Heart left ventricle (tissue), 16 donors: ENCODE measurements at regions not wholly inside any gene's neighbourhood (a gene's known extent, or its start where the extent isn't known, plus 50 kb on each side); places are given as distances from the start of the nearest gene placed in this dataset.
A peak's percentile ranks its signal among the peaks of the same experiment; 100 is the strongest.

ENCODE experiments used
- ATAC-seq, 4 donors: fragments of 200-7000 bp; cut with Tn5 transposase; one replicate each; pipeline ENCODE4 v1.9.1; 2020 to 2022; ENCODE audit warnings: moderate library complexity in 4 of 4, mild to moderate bottlenecking in 3 of 4, moderate number of reproducible peaks in 1 of 4
- DNase-seq, 5 donors: peaks; one replicate each; pipeline ENCODE4 v3.0.0-alpha.2; 2020
- H3K27ac ChIP-seq, 12 donors: fragments of 200-600 bp; sonication (generic) in 4 of 12; one replicate each; pipeline versions ENCODE4 v1.5.0 to v1.8.0; 2016 to 2022; ENCODE audit warnings: mild to moderate bottlenecking in 2 of 12
- H3K27me3 ChIP-seq, 9 donors: fragments of 200-600 bp; sonication (generic) in 2 of 9; one replicate each; pipeline versions ENCODE4 v1.5.1 to v1.8.0; 2016 to 2022; ENCODE audit warnings: mild to moderate bottlenecking in 3 of 9
- H3K36me3 ChIP-seq, 9 donors: fragments of 200-600 bp; sonication (generic) in 2 of 9; one replicate each; pipeline versions ENCODE4 v1.5.0 to v1.8.0; 2018 to 2022; ENCODE audit warnings: mild to moderate bottlenecking in 2 of 9
- H3K4me1 ChIP-seq, 12 donors: fragments of 200-600 bp; sonication (generic) in 4 of 12; one replicate each; pipeline versions ENCODE4 v1.5.0 to v1.8.0; 2016 to 2022; ENCODE audit warnings: mild to moderate bottlenecking in 3 of 12
- H3K4me3 ChIP-seq, 12 donors: fragments of 200-600 bp; sonication (generic) in 4 of 12; one replicate each; pipeline versions ENCODE4 v1.5.0 to v1.8.0; 2017 to 2022; ENCODE audit warnings: mild to moderate bottlenecking in 9 of 12, moderate library complexity in 4 of 12
- H3K9me3 ChIP-seq, 12 donors: fragments of 200-600 bp; sonication (generic) in 4 of 12; one replicate each; pipeline versions ENCODE4 v1.5.0 to v1.8.0; 2016 to 2022; ENCODE audit warnings: mild to moderate bottlenecking in 1 of 12
- CTCF ChIP-seq, 12 donors: fragments of 200-600 bp; sonication (generic) in 4 of 12; IDR thresholded peaks; one replicate each; pipeline versions ENCODE4 v1.5.0 to v1.8.0; 2018 to 2022; ENCODE audit warnings: antibody characterized with exemption in 12 of 12, mild to moderate bottlenecking in 5 of 12
- POLR2A ChIP-seq, 2 donors: fragments of 450-650 bp; IDR thresholded peaks; one replicate each; pipeline ENCODE4 v1.6.1; 2017; ENCODE audit warnings: antibody characterized with exemption in 2 of 2, mild to moderate bottlenecking in 2 of 2, moderate library complexity in 2 of 2
- WGBS, 4 donors: extraction: QIAGEN DNeasy Blood & Tissue Kit in 2 of 4; methylation state at CpG; one replicate each; pipeline versions ENCODE4 v1.1.5 to v1.1.7; 2013 to 2018; 5-methylcytosine and 5-hydroxymethylcytosine counted together
- intact Hi-C, 10 donors: fragments of 100-400 bp; cut with DNase I; formaldehyde crosslinking; loops; one replicate each; pipeline versions ENCODE4 v1.11.1 to v1.14.2; 2022
- donor health status: ischemic (EF 13 %, LVEDD 7.1; RV severe dilation, severe dysfunction).
- donor health status: healthy with polysubstance abuse.
- donor health status: DM: no; HTN: yes; CAD: no.
- donor health status: DM: no; HTN: no; CAD: no.
- donor health status: ischemic (EF 25% LVEDD 6.9; RV normal size, moderate dysfunction).
- donor health status: ischemic (EF 25% LVEDD 5.7; RV mildly dilated, moderate dysfunction).
- donor health status: healthy.
- donor health status: DM: yes; HTN: yes; CAD: no.
- donor health status: ischemic (EF 35%, LVEDD 5.7; RV mildly dilated, moderate dysfunction).
- donor health status: nonischemic (EF 11% LVEDD 7.7; RV severe dilation, severe dysfunction).
- donor health status: DM: yes; HTN: yes; CAD: no.
- donor health status: PGD.
- donor health status: ischemic (EF 29% LVEDD 5.4; RV normal size, mild dysfunction).
- donor health status: nonischemic (EF 23%, LVEDD 6.1; RV moderate dilation, normal function).

- TF ChIP-seq CTCF (IDR thresholded peaks at IDR 0.05) = no peak
- TF ChIP-seq POLR2A (IDR thresholded peaks at IDR 0.05) = no peak
- ATAC-seq = no peak
- peak overlapping the region in 2 of 12 donors; percentile 7 to 94 for H3K27ac ChIP-seq
- peaks cover 0 to 79% (median 5%) of the 10 kb centered on the region in 12 donors for H3K4me1 ChIP-seq
- H3K9me3 ChIP-seq = no peaks in the 10 kb centered on the region
- peak overlapping the region in 1 of 12 donors; percentile 41 for H3K4me3 ChIP-seq
- DNase-seq = no peak
- intact Hi-C loops = no loop called here
- H3K36me3 ChIP-seq = no peaks in the 10 kb centered on the region
- WGBS, 4 donors = 79 to 89% (median 81%) methylated on average over 5 of the region's 5 CpGs
- no peaks in the 10 kb centered on the region for H3K27me3 ChIP-seq
Measured at GRCh38 chr20:50267866-50268219, 77.2 kb downstream of the CEBPB start.

- DNase-seq (peak in 2 of 5 donors; percentile 3 to 16), ATAC-seq (no peak)
- peak overlapping the region in 1 of 12 donors; percentile 41 for H3K4me3 ChIP-seq
- 90 to 91% (median 91%) methylated on average over 20 of the region's 20 CpGs for WGBS, 4 donors
- no peaks in the 10 kb centered on the region for H3K27me3 ChIP-seq
- H3K27ac ChIP-seq = peak overlapping the region in 1 of 12 donors; percentile 94
- intact Hi-C loops = loop anchor here in 3 of 10 donors (10.0 kb wide), 2 partner anchors 75 to 195 kb away; partner anchors contain the start of gene CEBPB (in 1 of the 3)
- peaks cover 0 to 94% (median 5%) of the 10 kb centered on the region in 12 donors for H3K4me1 ChIP-seq
- H3K9me3 ChIP-seq = no peaks in the 10 kb centered on the region
- no peaks in the 10 kb centered on the region for H3K36me3 ChIP-seq
- no peak for TF ChIP-seq POLR2A (IDR thresholded peaks at IDR 0.05)
- TF ChIP-seq CTCF (IDR thresholded peaks at IDR 0.05) = no peak
Measured at GRCh38 chr20:50269091-50270033, 78.7 kb downstream of the CEBPB start.

GRCh38 chr20:50270034-50270395 is 79.4 kb downstream of the CEBPB start:
- H3K27me3 ChIP-seq = no peaks in the 10 kb centered on the region
- WGBS, 4 donors = 91 to 97% (median 93%) methylated on average over 8 of the region's 8 CpGs
- no peak for TF ChIP-seq POLR2A (IDR thresholded peaks at IDR 0.05)
- TF ChIP-seq CTCF (IDR thresholded peaks at IDR 0.05) = no peak
- H3K9me3 ChIP-seq = no peaks in the 10 kb centered on the region
- intact Hi-C loops = loop anchor here in 3 of 10 donors (10.0 kb wide), 2 partner anchors 75 to 195 kb away; partner anchors contain the start of gene CEBPB (in 1 of the 3)
- H3K27ac ChIP-seq = peak overlapping the region in 1 of 12 donors; percentile 94
- H3K4me1 ChIP-seq = peaks cover 0 to 93% (median 5%) of the 10 kb centered on the region in 12 donors
- no peaks in the 10 kb centered on the region for H3K36me3 ChIP-seq
- H3K4me3 ChIP-seq = peak overlapping the region in 1 of 12 donors; percentile 23
- DNase-seq = peak in 1 of 5 donors; percentile 17
- ATAC-seq = no peak

GRCh38 chr20:50270569-50270968 is 79.9 kb downstream of the CEBPB start:
- TF ChIP-seq CTCF (IDR thresholded peaks at IDR 0.05) (no peak), POLR2A (IDR thresholded peaks at IDR 0.05) (no peak)
- peaks cover 0 to 91% (median 5%) of the 10 kb centered on the region in 12 donors for H3K4me1 ChIP-seq
- H3K36me3 ChIP-seq = no peaks in the 10 kb centered on the region
- H3K4me3 ChIP-seq = peak overlapping the region in 1 of 12 donors; percentile 23
- DNase-seq (peak; percentile 57 to 79 (median 60)), ATAC-seq (peak in 1 of 4 donors; percentile 30)
- intact Hi-C loops = loop anchor here in 3 of 10 donors (10.0 kb wide), 2 partner anchors 76 to 194 kb away; partner anchors contain the start of gene CEBPB (in 1 of the 3)
- no peaks in the 10 kb centered on the region for H3K9me3 ChIP-seq
- WGBS, 4 donors = 60 to 72% (median 63%) methylated on average over 18 to 19 of the region's 19 CpGs
- H3K27ac ChIP-seq = peak overlapping the region in 3 of 12 donors; percentile 29 to 94 (median 36)
- H3K27me3 ChIP-seq = no peaks in the 10 kb centered on the region
